HTR-8/SVneo (cell line): ENCODE measurements at regions not wholly inside any gene's neighbourhood (a gene's known extent, or its start where the extent isn't known, plus 50 kb on each side); places are given as distances from the start of the nearest gene placed in this dataset.
"Not testable (repeated sequence)": the region's sequence is repeated elsewhere in the genome, so short reads cannot be mapped to it uniquely, and the experiment has no call there.

Experiments
- DNase-seq: peaks from one replicate; pipeline ENCODE4 v3.0.0; 2011; ENCODE audit warnings: low spot score, mixed read lengths; ENCODE audit not compliant: insufficient read length
- FAIRE-seq: peaks from 2 replicates; lab custom pipeline; 2011; peaks lifted over from hg19 to GRCh38; lab: Jason Lieb, UNC

GRCh38 chr13:76635232-76636230 lies 250.7 kb downstream of the KCTD12 start:
- DNase-seq: no peak

GRCh38 chr13:76634431-76635191 lies 251.6 kb downstream of the KCTD12 start:
- FAIRE-seq (no peak), DNase-seq (no peak)

More at GRCh38 chr13:76635232-76636230, 250.7 kb downstream of the KCTD12 start:
- FAIRE-seq: no peak

GRCh38 chr13:76632401-76633044 lies 253.7 kb downstream of the KCTD12 start:
- DNase-seq: no peak

GRCh38 chr13:76630629-76631230 lies 255.5 kb downstream of the KCTD12 start:
- FAIRE-seq (no peak), DNase-seq (no peak)

More at GRCh38 chr13:76632401-76633044, 253.7 kb downstream of the KCTD12 start:
- no peak for FAIRE-seq

GRCh38 chr13:76622315-76623040 lies 263.7 kb downstream of the KCTD12 start:
- no peak for FAIRE-seq

GRCh38 chr13:76621705-76622104 lies 264.5 kb downstream of the KCTD12 start:
- no peak for DNase-seq
- no peak for FAIRE-seq

More at GRCh38 chr13:76622315-76623040, 263.7 kb downstream of the KCTD12 start:
- no peak for DNase-seq

- FAIRE-seq (no peak), DNase-seq (no peak)
Observed at GRCh38 chr13:76620036-76620435, 266.2 kb downstream of the KCTD12 start.

- FAIRE-seq (no peak), DNase-seq (no peak)
Observed at GRCh38 chr13:76619631-76620030, 266.6 kb downstream of the KCTD12 start.

- no peak for FAIRE-seq
- DNase-seq: no peak
Observed at GRCh38 chr13:76610819-76611415, 275.3 kb downstream of the KCTD12 start.

- FAIRE-seq (no peak), DNase-seq (no peak)
Observed at GRCh38 chr13:76609643-76610042, 276.6 kb downstream of the KCTD12 start.

GRCh38 chr13:76607866-76608265 lies 278.3 kb downstream of the KCTD12 start:
- FAIRE-seq: no peak
- no peak for DNase-seq

GRCh38 chr13:76600081-76600480 lies 286.1 kb downstream of the KCTD12 start:
- no peak for DNase-seq

GRCh38 chr13:76597868-76598267 lies 288.3 kb downstream of the KCTD12 start:
- DNase-seq (no peak), FAIRE-seq (no peak)

More at GRCh38 chr13:76600081-76600480, 286.1 kb downstream of the KCTD12 start:
- no peak for FAIRE-seq

- FAIRE-seq: no peak
Observed at GRCh38 chr13:76596216-76596615, 290.0 kb downstream of the KCTD12 start.

GRCh38 chr13:76594435-76594834 lies 291.8 kb downstream of the KCTD12 start:
- FAIRE-seq (no peak), DNase-seq (no peak)

More at GRCh38 chr13:76596216-76596615, 290.0 kb downstream of the KCTD12 start:
- DNase-seq: no peak

- no peak for FAIRE-seq
- no peak for DNase-seq
Observed at GRCh38 chr13:76586842-76587241, 299.4 kb downstream of the KCTD12 start.

- no peak for FAIRE-seq
Observed at GRCh38 chr13:76579701-76580100, 306.5 kb downstream of the KCTD12 start.

GRCh38 chr13:76575634-76576033 lies 310.6 kb downstream of the KCTD12 start:
- FAIRE-seq, DNase-seq: not testable (repeated sequence)

More at GRCh38 chr13:76579701-76580100, 306.5 kb downstream of the KCTD12 start:
- no peak for DNase-seq

- FAIRE-seq: no peak
- DNase-seq: no peak
Observed at GRCh38 chr13:76570510-76570971, 315.7 kb downstream of the KCTD12 start.
